ENCODE measurements at regions not wholly inside any gene's neighbourhood (a gene's known extent, or its start where the extent isn't known, plus 50 kb on each side); places are given as distances from the start of the nearest gene placed in this dataset.

GRCh38 chr11:116553482-116553881 is 219.3 kb downstream of the BUD13 start:
- CTCF ChIA-PET = interaction anchor here (0.6 kb wide), 1 partner anchor 13 kb away, joined by 6 read pairs; no protein-coding TSS in a partner anchor
- Histone ChIP-seq H3K4me1 (ENCODE audit: control insufficient read depth, insufficient read depth, low read length) (no peaks in the 10 kb centered on the region; the same call in 1 of the 2 replicates), H3K27ac (ENCODE audit: low read length) (no peak overlapping the region), H3K27me3 (ENCODE audit: control insufficient read depth, insufficient read depth, low read length) (no peaks in the 10 kb centered on the region), H3K9me3 (ENCODE audit: control insufficient read depth, insufficient read depth, low read depth, low read length) (no peaks in the 10 kb centered on the region; the same call in 1 of the 2 replicates), H3K4me3 (ENCODE audit: low read depth in 2 of 2, low read length in 2 of 2) (no peak overlapping the region), H3K36me3 (ENCODE audit: control insufficient read depth, insufficient read depth, low read length) (no peaks in the 10 kb centered on the region)
- no peak for ATAC-seq
- no TSS peak for BruUV-seq (replicated peaks)
- intact Hi-C loops (cut with micrococcal nuclease; ENCODE audit: unreplicated experiment) (no loop called here), in situ Hi-C loops (cut with HindIII; ENCODE audit: low pct_unique_long_range_greater_than_20kb, low sequenced_read_pairs) (no loop called here)
- TF ChIP-seq CTCF (IDR thresholded peaks at IDR 0.05) = no peak
- TF ChIP-seq POLR2AphosphoS5 (IDR thresholded peaks at IDR 0.05; ENCODE audit: low read depth, low read length) = no peak
- no peak for TF ChIP-seq REST (IDR thresholded peaks at IDR 0.05; ENCODE audit: insufficient read depth in 1 of 2, low read depth in 2 of 2, low read length in 1 of 2)
- TF ChIP-seq TCF7L2 (IDR thresholded peaks at IDR 0.05; ENCODE audit: low read depth, low read length) = no peak
- TF ChIP-seq SIN3A (IDR thresholded peaks at IDR 0.05; ENCODE audit: borderline replicate concordance, insufficient read depth, low read depth, low read length) = no peak
- POLR2A ChIA-PET = interaction anchor here (0.6 kb wide), 1 partner anchor 237 kb away, joined by 12 read pairs; no protein-coding TSS in a partner anchor
- DNase-seq (ENCODE audit: low read depth, low spot score) = no peak

- Histone ChIP-seq H3K27me3 (ENCODE audit: control insufficient read depth, insufficient read depth, low read length) (no peaks in the 10 kb centered on the region), H3K9me3 (ENCODE audit: control insufficient read depth, insufficient read depth, low read depth, low read length) (no peaks in the 10 kb centered on the region; the same call in 1 of the 2 replicates), H3K27ac (ENCODE audit: low read length) (no peak overlapping the region), H3K36me3 (ENCODE audit: control insufficient read depth, insufficient read depth, low read length) (no peaks in the 10 kb centered on the region), H3K4me3 (ENCODE audit: low read depth in 2 of 2, low read length in 2 of 2) (no peak overlapping the region), H3K4me1 (ENCODE audit: control insufficient read depth, insufficient read depth, low read length) (no peaks in the 10 kb centered on the region)
- DNase-seq (ENCODE audit: low read depth, low spot score) (no peak), ATAC-seq (no peak)
- no TSS peak for BruUV-seq (replicated peaks)
- intact Hi-C loops (cut with micrococcal nuclease; ENCODE audit: unreplicated experiment) (no loop called here), in situ Hi-C loops (cut with HindIII; ENCODE audit: low pct_unique_long_range_greater_than_20kb, low sequenced_read_pairs) (no loop called here)
- no peak for TF ChIP-seq POLR2AphosphoS5 (IDR thresholded peaks at IDR 0.05; ENCODE audit: low read depth, low read length)
- TF ChIP-seq TCF7L2 (IDR thresholded peaks at IDR 0.05; ENCODE audit: low read depth, low read length) = no peak
- no peak for TF ChIP-seq CTCF (IDR thresholded peaks at IDR 0.05)
- TF ChIP-seq REST (IDR thresholded peaks at IDR 0.05; ENCODE audit: insufficient read depth in 1 of 2, low read depth in 2 of 2, low read length in 1 of 2) = no peak
- TF ChIP-seq SIN3A (IDR thresholded peaks at IDR 0.05; ENCODE audit: borderline replicate concordance, insufficient read depth, low read depth, low read length) = no peak
- CTCF ChIA-PET = no interaction called here
- POLR2A ChIA-PET = no interaction called here
These were observed 221.2 kb downstream of the BUD13 start for GRCh38 chr11:116551576-116551975.
